Calu3 (cell line): ENCODE measurements at regions not wholly inside any gene's neighbourhood (a gene's known extent, or its start where the extent isn't known, plus 50 kb on each side); places are given as distances from the start of the nearest gene placed in this dataset.
A peak's percentile ranks its signal among the peaks of the same experiment; 100 is the strongest.

ENCODE experiments used
- BruUV-seq: library from RNA; stranded (reverse); fragments of 400-500 nt; replicated peaks from 2 replicates; lab custom pipeline; 2021; lab: Mats Ljungman, UMichigan
- CTCF ChIA-PET: fragments of 300-600 bp; sonication (Branson Sonifier 250); formaldehyde crosslinking; loops from one replicate; lab custom pipeline; 2022; ENCODE audit warnings: antibody characterized with exemption; lab: Charles Lee
- DNase-seq: peaks from one replicate; pipeline ENCODE4 v3.0.0; 2022
- H3K27ac Mint-ChIP-seq: one replicate; pipeline ENCODE4 v1.8.0; 2022; ENCODE audit warnings: mixed read lengths; ENCODE audit not compliant: unreplicated experiment
- H3K27me3 Mint-ChIP-seq: one replicate; pipeline ENCODE4 v1.8.0; 2022; ENCODE audit warnings: mixed read lengths; ENCODE audit not compliant: unreplicated experiment
- H3K36me3 Mint-ChIP-seq: one replicate; pipeline ENCODE4 v1.8.0; 2022; ENCODE audit warnings: mild to moderate bottlenecking, moderate library complexity, mixed read lengths; ENCODE audit not compliant: insufficient read depth, unreplicated experiment
- H3K4me1 Mint-ChIP-seq: one replicate; pipeline ENCODE4 v1.8.0; 2022; ENCODE audit warnings: mild to moderate bottlenecking, low read depth, mixed read lengths; ENCODE audit not compliant: unreplicated experiment
- H3K4me3 Mint-ChIP-seq: one replicate; pipeline ENCODE4 v1.8.0; 2022; ENCODE audit warnings: mild to moderate bottlenecking, low read depth, moderate library complexity, mixed read lengths; ENCODE audit not compliant: unreplicated experiment
- H3K9me3 Mint-ChIP-seq: one replicate; pipeline ENCODE4 v1.8.0; 2022; ENCODE audit warnings: low read depth, mixed read lengths; ENCODE audit not compliant: unreplicated experiment
- CTCF ChIP-seq: fragments of 200-600 bp; IDR thresholded peaks from one replicate; pipeline ENCODE4 v1.8.0; 2022; ENCODE audit warnings: antibody characterized with exemption; ENCODE audit not compliant: unreplicated experiment
- intact Hi-C: fragments of 100-400 bp; cut with micrococcal nuclease; formaldehyde crosslinking; loops from one replicate; pipeline ENCODE4 v1.10.0; 2022; ENCODE audit not compliant: unreplicated experiment

- BruUV-seq = no TSS peak
- intact Hi-C loops = no loop called here
- no peak for DNase-seq
- TF ChIP-seq CTCF = no peak
- no peaks in the 10 kb centered on the region for H3K9me3 Mint-ChIP-seq
- H3K36me3 Mint-ChIP-seq = no peaks in the 10 kb centered on the region
- peaks cover 45% of the 10 kb centered on the region for H3K4me1 Mint-ChIP-seq
- CTCF ChIA-PET = no interaction called here
- H3K27ac Mint-ChIP-seq = no peak overlapping the region
- H3K4me3 Mint-ChIP-seq = no peak overlapping the region
- H3K27me3 Mint-ChIP-seq = no peaks in the 10 kb centered on the region
Measured at GRCh38 chr6:135630789-135631376, 133.3 kb upstream of the AHI1 start.

GRCh38 chr6:135631821-135632220 is 134.3 kb upstream of the AHI1 start:
- Mint-ChIP-seq H3K36me3 (no peaks in the 10 kb centered on the region), H3K4me3 (no peak overlapping the region), H3K9me3 (no peaks in the 10 kb centered on the region), H3K27me3 (no peaks in the 10 kb centered on the region), H3K4me1 (peaks cover 40% of the 10 kb centered on the region), H3K27ac (no peak overlapping the region)
- intact Hi-C loops = no loop called here
- no TSS peak for BruUV-seq
- TF ChIP-seq CTCF = no peak
- DNase-seq = no peak
- CTCF ChIA-PET = interaction anchor here (0.6 kb wide), 1 partner anchor 15 kb away, joined by 3 read pairs; no protein-coding TSS in a partner anchor

DNA sequence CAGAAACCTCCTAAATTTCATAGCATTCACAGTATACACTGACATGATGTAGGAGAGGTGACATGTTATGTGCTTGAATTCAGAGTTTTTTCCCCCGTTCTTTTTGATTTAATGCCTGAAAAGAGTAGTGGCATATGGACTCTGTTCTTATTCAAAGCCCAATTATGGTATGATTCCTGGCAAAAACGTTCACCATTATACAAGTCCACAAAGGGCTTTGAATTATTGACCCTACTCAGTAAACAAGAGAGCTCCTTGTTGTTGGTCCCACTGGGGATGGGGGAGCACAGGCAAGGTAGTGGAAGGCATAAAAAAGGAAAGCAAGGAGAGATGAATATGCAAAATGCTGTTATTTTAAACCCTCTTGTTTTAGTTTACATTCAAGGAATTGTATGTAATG is 136.0 kb upstream of the AHI1 start:
- Mint-ChIP-seq H3K9me3 (no peaks in the 10 kb centered on the region), H3K27me3 (no peaks in the 10 kb centered on the region), H3K4me3 (peak overlapping the region; percentile 3), H3K36me3 (no peaks in the 10 kb centered on the region), H3K4me1 (peaks cover 32% of the 10 kb centered on the region), H3K27ac (no peak overlapping the region)
- no TSS peak for BruUV-seq
- intact Hi-C loops = no loop called here
- CTCF ChIA-PET = interaction anchor here (1.1 kb wide), 1 partner anchor 33 kb away, joined by 3 read pairs; no protein-coding TSS in a partner anchor
- no peak for TF ChIP-seq CTCF
- no peak for DNase-seq

DNA sequence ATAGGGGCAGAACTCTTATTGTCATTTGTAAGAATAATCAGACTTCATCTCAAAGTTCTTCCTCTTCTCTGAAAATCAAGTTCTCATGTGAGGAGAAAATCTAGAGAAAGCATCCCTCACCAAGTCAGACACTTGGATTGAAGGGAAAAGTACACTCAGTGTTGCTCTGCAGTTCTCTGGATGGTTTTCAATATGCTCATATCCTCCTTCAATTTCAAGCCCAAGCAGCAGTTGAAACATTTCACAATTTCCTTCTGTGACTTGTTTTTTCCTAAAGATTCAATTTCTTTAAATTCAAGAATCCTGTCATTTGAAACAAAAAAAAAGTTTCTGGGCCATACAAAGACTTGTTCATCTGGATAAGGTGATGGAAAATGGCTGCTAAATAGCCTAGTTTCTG is 140.2 kb upstream of the AHI1 start:
- DNase-seq = no peak
- intact Hi-C loops = no loop called here
- CTCF ChIA-PET = no interaction called here
- TF ChIP-seq CTCF = no peak
- Mint-ChIP-seq H3K4me1 (peaks cover 18% of the 10 kb centered on the region), H3K9me3 (no peaks in the 10 kb centered on the region), H3K27me3 (no peaks in the 10 kb centered on the region), H3K27ac (no peak overlapping the region), H3K36me3 (no peaks in the 10 kb centered on the region), H3K4me3 (no peak overlapping the region)
- BruUV-seq = no TSS peak
